ENCODE measurements at regions not wholly inside any gene's neighbourhood (a gene's known extent, or its start where the extent isn't known, plus 50 kb on each side); places are given as distances from the start of the nearest gene placed in this dataset.

DNA sequence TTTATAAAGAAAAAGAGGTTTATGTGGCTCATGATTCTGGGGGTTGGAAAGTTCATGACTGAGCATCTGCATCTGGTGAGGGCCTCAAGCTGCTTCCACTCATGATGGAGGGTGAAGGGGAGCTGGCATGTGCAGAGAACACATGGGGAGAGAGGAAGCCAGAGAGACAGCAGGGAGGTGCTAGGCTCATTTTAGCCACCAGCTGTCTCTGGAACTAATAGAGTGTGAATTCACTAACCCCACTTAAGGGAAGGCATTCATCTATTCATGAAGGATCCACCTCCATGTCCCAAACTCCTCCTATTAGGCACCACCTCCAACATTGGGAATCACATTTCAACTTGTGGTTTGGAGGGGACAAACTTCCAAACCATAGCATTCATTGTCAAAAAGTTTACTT is 137.3 kb upstream of the PMEPA1 start:
- no peak for DNase-seq

DNA sequence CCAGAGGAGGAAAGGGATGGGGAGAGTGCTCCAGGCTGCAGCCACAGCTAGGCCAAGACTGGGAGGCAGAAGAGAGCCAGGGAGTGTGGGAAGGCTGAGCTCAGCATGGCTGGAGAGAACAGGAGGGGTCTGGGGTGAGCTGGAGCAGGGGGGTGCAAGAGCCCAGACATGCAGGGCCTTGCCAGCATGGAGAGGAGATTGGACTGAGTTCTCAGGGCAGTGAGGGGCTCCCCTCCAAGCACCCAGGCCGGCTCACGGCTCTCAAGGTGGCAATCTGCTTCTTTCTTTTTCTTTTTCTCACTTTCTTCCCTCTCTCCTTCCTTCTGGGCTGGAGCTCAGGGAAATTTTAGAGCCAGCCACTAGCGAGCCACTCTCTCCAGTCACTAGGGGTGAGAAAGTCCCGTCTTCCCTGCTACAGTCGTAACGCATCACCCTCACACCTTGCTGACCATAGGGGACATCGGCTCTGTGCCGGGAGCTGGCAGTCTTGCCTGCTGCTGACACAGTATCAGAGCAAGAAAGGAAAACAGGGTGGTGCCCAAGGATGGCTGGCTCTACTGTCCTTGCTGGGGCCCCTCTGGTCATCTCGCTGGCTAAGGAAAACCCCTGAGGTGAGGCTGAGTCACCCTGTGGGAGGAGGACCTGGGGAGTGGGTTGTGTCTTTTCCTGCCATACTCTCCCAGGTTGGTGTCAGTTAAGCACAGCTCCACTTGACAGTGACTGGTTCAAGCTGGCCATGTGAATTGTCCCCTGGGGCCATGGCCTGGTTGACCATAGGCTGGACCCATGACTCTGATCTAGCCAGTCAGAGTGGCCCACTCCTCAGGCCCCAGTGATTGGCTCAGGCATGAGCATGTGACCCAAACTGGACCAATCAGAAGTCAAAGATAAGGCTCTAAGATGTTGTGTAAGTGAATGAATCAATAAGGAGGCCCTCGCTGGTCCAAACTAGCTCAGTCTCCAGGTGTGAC is 135.1 kb upstream of the PMEPA1 start:
- DNase-seq, result no peak

DNA sequence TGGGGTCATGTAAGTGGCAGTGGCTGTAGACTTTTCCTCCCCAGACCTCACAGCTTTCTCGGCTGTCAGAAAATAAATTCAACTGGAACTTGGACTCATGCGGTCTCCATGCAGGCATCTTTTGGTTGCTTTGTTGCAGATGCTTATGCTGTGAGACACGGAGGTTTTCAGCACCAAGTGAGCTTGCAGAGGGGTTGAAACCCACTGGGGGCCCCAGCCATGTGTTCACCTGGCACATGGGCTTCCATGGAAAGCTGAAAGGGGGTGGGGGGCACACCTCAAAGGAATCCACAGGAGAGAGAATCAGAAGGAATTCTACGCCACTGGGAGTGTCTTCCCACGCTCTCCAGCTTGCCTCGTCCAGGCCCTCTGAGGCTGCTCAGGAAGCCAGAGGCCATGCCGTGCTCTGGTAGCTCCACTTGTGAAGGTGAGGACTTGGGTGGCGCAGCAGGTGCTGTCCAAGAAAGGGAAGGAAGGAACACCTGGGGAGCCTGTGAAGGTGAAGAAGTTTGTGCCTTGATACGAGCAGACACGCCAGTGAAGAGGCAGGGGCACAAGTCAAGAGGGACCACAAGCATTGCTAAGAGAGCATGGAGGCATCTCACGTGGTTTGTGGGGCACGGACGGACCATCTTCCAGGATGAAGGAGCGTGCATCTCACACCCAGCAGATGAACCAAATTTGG is 134.3 kb upstream of the PMEPA1 start:
- DNase-seq, result no peak

DNA sequence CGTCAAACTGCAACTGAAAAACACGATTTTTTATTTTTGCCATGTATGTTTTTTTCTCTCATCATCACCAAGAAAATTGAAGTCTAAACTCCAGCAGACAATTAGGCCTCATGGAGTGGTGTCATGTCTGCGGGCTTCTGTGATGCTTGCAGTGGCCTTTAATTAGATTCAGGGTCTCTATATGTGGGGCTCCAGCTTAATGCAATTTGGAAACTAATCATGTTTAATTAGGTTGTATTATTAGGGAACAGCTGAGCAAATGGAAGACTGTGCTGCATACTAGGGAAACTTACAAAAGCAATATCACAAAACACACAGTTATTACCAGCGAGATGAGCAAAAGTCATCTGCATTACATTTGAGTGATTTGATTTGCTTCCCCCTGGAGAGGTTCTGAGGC is 132.9 kb upstream of the PMEPA1 start:
- no peak for DNase-seq

DNA sequence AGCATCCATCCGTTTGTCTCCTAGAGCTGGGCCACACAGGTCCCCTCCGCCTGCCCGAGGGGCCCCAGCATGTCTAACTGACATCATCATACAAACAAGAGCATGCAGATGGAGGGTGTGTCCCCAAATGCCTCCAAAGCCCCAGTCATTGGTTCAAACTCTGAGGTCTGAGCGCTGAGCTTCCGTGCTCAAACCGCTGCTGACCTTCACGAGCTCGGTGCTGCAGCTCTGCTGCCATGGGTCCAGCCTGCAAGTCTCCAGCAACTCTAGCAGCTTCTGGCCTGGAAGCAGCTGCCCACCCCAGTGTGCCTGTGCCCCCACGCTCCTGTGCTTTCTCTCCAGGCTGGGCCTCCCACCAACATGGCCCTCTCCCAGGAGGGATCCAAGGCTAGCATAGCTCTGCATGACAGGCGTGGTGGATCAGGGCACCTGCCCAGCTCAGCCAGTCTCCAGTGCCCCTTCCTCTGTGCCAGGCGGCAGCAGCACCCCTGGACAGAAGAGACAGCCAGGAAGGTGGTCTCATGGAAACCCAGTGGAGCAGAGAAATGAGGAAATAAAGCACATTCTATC is 131.6 kb upstream of the PMEPA1 start:
- DNase-seq, result no peak

DNA sequence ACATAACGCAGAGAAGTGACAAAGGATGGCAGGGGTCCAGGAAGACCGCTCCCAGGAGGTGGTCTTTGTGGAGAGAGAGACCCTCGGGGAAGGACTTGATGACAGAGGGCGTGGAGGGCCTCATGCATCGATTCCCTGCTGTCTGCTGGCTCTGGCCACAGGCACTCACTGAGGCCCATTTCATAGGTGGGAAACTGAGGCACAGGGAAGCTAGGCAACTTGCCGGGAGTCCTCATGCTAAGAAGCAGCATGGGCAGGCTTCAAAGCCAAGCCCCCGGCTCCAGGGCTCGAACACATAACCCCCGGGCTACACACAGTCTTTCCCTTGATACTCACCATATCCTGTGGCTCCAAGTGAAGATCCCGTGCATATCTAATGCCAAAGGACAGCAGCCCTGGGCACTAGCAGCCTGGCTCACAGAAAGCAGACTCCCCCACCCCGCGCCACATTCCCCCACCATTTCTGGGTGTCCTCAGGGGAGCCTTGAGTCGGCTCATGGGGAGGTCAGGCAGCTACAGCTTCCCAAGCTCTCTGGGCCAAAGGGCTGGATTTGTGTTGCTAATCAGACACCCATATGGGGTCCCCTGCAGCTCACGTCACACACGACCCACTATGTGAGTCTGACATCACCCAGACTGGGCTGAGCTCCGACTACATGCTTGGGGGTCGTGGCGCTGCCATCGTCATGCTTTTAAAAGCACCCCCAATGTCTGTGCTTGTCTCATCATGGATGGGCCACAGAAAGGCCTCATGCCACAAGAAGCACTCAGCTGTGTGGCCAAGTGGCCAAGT is 130.9 kb upstream of the PMEPA1 start:
- DNase-seq, result no peak

DNA sequence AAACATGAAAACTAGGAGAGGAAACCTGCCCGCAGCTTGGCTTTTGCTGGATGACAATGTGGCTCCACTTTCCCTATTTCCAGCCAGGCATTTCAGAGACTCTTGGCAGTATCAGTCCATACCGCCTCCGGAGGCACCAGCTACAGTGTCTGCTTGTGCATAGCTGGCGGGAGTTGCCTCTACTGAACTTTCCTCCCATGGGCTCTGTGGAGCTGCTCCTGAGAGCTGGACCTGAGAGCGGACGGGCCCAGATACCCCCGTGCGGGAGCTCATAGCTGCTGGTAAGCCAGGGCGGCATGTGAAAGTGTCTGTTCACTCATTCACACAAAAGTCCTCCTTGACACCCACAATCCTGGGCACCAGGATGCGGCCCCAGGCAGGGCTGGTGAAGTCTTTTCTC is 130.3 kb upstream of the PMEPA1 start:
- no peak for DNase-seq

DNA sequence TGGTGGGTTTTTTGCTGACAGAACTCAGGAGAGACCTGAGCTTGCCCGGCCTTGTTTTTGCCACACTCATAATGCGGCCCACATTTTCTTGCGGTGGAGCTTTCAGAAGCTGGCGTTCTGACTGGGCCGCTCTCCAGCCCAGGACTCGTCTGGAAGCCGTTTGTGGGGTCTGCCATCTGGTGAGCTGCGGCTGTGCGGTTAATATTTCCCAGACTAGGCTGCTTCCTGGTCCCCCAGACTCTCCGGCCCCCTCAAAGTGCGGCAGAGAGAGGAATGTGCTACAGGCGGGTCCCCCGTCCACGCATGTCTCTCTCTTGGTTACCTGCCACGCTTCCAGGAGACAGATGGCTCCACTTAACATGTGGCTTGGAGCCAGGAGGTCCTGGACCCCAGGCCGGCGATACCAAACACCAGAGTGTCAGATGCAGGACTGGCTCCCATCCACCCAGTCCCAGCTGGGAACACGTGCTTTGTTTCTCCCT is 128.9 kb upstream of the PMEPA1 start:
- no peak for DNase-seq

DNA sequence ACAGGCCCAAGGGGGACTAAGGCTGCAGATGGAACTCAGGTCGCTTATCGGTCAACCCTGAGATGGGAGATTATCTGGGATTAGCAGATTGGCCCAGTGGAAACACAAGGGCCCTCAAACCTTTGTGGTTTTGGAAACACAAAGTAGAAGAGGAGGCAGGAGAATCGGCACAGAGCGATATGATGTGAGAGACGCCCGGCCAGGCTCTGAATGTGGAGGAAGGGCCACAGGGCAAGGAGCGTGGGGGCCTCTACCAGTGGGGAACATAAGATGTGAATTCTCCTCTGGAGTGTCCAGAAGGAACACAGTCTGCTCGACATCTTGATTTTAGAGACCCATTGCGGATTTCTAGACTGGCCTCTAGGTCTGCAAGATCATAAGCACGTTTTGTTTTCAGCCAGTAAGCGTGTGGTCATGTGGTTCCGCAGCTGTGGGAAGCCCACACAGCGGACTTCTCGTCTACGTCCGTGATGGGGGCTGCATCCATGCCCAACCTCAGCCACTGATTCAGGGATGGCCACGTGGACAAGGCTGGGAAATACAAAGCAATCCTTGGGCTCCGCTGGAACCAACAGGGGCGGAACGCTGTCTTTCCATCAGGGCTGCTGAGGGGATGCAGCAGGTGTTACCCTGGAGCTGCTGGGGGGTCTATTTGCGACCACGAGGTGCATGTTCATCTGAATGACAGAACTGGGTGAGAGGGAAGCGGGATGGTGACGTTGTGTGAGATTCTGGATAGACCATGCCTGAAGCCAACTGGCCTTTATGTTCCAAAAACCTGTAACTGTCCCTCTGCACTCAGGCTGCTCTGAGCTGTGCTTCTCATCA is 127.6 kb upstream of the PMEPA1 start:
- no peak for DNase-seq

DNA sequence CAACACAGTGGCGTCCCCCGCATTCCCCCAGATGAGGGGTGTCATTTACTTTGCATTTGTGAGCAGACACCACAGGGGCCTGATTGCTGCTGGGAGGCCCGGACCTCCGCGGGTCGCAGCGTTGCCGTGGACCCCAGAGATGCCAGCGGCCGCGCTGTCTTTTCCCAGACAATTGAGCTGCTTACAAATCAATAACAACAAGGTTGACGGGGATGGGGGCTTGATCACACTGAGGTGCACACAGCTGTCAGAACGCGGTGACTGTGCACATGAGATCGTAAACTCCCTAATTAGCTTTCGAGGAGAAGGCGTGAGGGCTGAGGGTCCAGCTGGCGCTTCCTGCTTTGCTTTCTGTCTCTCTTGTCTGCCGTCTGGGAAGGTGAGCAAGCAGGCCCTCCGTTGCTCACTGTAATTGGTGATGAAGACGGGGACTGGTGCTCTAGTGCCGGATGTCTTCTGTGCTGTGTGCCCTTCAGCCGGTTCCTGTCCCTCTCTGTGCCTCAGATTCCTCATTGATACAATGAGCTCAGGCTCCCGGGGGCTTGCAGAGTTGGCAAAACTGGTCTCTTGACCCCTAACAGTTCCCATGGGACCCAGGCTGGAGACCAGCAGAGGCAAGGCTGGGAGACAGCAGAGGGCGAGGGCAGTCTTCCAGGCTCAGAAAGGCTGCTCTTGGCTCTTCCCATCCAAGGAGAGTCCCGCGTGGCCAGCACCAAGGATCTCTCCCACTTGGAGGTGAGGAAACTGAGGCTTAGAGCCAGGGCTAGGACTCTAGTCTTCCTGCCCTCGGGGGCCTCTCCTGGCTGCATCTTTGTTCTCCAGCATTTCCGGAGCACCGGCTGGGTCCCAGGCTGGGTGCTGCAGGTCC is 126.0 kb upstream of the PMEPA1 start:
- no peak for DNase-seq

DNA sequence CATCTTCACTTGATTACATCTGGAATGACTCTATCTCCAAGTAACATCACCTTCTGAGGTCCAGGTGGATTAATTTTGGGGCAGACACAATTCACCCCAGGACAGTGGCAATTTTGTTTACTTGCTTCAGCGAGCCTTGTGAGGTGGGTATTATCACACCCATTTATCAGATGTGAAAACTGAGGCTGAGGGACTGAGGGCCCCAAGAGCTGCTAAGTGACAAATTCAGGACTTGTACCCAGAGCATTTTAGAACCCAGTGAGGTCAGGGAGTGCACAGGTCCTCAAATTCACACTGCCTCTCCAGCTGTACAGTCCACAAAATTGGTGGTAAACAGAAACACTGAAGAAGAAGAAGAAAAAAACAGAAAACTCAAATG is 125.2 kb upstream of the PMEPA1 start:
- no peak for DNase-seq

DNA sequence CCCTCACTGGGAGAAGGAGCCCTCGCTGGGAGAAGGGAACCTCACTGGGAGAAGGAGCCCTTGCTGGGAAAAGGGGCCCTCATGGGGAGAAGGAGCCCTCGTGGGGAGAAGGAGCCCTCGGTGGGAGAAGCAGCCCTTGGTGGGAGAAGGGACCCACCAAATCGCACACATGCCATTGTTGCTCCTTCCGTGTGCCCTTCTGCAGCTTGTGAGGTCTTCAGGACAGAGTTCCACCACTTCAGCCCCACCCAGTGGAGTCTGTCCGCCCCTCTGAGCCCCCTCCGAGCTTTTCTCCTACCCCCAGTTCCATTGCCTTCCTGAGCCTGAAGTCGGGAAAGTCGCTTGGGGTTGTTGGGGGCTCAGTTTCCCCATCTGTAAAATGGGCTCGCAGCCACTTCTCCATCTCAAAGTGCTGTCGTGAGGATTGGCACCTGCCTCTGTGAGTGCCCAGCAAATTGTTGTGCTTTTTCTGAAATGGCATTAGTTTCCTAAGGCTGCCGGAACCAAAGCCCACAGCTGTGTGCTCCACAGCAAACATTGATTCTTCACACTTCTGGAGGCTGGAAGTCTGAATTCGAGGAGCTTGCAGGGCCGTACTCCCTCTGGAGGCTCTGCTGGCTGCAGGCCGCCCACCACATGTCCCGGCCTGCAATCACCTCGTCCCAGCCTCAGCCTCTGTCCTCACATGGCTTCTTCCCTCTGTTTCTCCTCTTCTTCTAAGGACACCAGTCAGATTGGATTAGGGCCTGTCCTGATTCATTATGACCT is 124.7 kb upstream of the PMEPA1 start:
- no peak for DNase-seq

DNA sequence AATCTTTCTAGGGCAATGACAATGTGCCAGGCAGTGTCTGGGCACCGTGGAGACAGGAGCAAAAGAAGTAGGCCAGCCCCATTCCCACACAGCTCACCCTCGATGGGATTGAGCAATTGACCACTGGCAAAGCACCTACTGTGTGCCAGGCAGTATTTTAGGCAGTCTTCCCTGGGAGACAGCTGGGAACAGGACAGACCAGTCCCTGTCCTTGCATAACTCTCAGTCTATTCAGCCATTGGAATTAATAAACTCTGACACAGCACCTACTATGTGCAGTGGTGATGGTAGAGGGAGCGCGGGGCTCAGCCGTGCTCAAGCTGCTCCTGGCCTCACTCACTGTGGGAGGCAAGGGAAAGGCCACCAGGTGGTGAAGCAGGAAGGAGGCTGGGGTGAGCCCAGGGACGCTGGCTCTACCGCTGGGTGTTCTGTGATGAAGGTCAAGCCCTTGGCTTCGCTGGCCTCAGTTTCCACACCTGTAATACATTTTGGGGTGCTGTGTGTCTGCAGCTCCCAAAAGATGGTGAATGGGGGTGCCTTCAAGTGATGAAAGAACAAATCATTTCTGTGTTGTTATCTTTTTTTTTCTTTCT is 122.3 kb upstream of the PMEPA1 start:
- no peak for DNase-seq

DNA sequence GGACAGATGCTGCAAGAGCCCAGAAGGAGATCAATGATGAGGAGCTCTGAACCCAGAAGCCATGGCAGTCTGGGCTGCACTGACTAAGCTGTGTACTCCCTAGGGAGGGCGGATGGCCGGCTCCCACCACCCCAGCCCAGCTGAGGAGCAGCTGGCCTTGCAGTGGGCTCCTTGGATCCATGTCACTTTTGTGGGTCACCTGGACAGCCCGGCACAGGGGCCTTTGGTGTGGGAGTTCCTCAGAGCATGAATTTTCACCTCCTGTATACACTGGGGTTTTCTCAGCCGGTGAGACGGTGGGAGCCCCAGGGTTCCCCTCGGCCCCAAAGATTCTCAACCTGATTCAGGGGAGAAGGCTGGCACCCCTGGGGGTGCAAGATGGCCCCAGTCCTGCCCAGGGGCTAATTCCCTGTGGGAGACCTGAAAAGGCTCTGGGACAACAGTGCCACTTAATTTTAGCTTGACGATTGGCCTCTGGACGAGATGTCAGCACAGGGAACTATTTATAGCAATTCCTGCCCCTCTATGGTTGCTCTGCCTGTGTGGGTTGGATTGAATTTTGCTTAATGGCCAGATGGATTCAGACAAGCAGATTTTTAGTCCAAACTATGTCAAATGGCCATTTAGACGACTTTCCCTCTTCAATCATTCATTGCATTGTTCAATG is 121.6 kb upstream of the PMEPA1 start:
- no peak for DNase-seq

DNA sequence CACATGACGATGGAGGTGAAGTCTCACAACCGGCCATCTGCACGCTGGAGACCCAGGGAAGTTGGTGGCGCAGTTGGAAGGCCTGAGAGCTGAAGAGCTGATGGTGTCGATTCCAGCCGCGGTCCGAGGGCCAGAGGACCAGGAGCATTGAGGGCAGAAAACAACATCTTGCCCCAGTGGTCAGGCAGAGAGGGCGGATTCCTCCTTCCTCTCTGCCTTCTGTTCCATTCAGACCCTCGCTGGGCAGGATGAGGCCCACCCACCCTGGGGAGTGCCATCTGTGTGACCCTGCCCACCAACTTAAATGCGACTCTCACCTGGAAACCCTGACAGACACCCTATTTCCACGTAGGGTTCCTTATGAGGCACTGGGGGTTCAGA is 120.7 kb upstream of the PMEPA1 start:
- DNase-seq, result no peak

DNA sequence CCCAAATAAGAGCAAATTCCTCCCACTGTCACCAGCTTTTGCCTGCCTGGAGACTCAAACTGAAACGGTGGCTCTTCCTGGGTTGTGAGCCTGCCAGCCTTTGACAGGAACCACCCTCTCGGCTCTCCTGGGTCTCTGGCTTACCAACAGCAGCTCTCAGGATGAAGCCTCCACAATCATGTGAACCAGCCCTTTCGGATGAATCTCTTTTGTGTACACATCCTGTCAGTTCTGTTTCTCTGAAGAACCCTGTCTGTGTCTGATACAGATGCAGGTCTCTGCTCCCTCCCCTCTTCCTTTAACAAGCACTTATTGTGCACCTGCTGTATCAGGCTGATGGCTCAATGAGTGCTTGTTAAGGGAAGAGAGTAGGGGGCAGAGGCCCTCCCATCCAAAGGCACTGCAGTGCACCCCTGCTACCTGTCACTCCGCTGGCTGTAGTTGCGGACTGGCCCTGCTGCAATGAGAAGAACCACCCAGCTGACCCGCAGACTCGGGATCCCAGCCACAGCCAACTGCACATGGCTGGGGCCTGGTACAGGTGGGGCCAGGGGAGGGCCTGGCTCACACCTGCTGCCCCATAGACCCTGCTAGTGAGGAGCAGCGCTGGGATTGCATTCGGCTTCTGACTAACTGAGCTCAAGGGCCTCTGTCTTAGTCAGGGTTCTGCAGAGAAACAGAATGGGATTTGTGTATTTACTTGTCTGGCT is 120.1 kb upstream of the PMEPA1 start:
- DNase-seq, result no peak

DNA sequence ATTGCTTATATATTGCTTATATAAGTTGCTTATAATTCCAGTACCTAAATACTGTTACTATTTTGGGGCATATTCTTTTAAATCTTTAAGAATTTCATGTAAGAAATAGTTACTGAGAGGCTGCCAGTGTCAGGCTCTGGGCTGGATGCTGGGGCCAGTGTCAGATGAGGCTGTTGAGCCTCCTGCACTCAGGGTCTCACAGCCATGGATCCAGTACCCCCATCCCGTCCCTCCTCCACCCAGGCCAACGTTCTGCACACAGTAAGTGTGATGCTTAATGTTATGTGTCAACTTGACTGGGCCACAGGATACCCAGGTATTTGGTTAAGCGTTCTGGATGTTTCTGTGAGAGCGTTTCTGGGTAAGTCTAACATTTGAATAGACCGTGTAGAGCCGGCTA is 119.5 kb upstream of the PMEPA1 start:
- DNase-seq, result no peak

DNA sequence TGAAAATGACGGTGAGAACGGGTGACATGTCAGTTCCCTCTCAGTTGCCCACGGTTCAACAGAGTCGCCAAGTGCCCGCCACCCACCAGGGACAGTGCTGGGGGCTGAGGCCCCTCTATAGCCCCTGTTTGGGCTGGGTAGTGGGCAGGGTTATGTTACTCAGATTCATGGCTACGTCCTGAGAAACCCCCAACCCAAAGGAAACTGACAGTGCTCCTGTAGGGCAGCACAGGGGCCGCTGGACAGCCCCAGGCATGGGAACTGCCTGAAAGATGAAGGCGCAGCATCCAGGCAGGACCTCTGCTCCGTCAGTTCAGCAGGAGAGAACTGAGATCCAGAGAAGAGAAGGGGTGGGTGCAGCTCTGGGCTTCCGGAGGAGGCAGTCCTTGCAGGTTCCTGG is 118.9 kb upstream of the PMEPA1 start:
- DNase-seq, result no peak

All from left kidney (tissue), 1 donor.